Esophagus squamous epithelium (tissue), 4 donors: ENCODE measurements at regions not wholly inside any gene's neighbourhood (a gene's known extent, or its start where the extent isn't known, plus 50 kb on each side); places are given as distances from the start of the nearest gene placed in this dataset.
"Not testable (repeated sequence)": the region's sequence is repeated elsewhere in the genome, so short reads cannot be mapped to it uniquely, and the experiment has no call there.

Source experiments
- POLR2A ChIP-seq, 4 donors: fragments of 450-650 bp; IDR thresholded peaks; one replicate each; pipeline ENCODE4 v1.6.1; 2017; ENCODE audit warnings: antibody characterized with exemption in 4 of 4, mild to moderate bottlenecking in 4 of 4, moderate library complexity in 3 of 4
- TF ChIP-seq, protein P1 (sequence below), 6 experiments: fragments of 450-650 bp in 4 of 6; fragments of 200-600 bp in 2 of 6; sonication (generic) in 2 of 6; IDR thresholded peaks; one replicate each; pipeline ENCODE4 v1.5.1; 2016 to 2019; ENCODE audit warnings: antibody characterized with exemption in 6 of 6, mild to moderate bottlenecking in 4 of 6, moderate library complexity in 4 of 6

DNA sequence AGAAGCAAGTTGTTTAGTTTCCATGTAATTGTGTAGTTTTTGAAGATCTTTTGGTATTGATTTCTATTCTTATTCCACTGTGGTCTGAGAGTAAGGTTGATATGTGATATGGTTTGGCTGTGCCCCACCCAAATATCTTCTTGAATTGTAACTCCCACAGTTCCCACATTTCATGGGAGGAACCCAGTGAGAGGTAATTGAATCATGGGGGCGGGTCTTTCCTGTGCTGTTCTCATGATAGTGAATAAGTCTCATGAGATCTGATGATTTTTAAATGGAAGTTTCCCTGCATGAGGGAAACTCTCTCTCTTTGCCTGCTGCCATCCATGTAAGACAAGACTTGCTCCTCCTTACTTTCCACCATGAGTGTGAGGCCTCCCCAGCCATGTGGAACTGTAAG lies 255.3 kb downstream of the S1PR1 start:
- TF ChIP-seq, protein P1, sequence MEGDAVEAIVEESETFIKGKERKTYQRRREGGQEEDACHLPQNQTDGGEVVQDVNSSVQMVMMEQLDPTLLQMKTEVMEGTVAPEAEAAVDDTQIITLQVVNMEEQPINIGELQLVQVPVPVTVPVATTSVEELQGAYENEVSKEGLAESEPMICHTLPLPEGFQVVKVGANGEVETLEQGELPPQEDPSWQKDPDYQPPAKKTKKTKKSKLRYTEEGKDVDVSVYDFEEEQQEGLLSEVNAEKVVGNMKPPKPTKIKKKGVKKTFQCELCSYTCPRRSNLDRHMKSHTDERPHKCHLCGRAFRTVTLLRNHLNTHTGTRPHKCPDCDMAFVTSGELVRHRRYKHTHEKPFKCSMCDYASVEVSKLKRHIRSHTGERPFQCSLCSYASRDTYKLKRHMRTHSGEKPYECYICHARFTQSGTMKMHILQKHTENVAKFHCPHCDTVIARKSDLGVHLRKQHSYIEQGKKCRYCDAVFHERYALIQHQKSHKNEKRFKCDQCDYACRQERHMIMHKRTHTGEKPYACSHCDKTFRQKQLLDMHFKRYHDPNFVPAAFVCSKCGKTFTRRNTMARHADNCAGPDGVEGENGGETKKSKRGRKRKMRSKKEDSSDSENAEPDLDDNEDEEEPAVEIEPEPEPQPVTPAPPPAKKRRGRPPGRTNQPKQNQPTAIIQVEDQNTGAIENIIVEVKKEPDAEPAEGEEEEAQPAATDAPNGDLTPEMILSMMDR (IDR thresholded peaks at IDR 0.05), result not testable (repeated sequence)
- TF ChIP-seq POLR2A (IDR thresholded peaks at IDR 0.05), result not testable (repeated sequence)
